GM12891 (cell line): ENCODE measurements at regions not wholly inside any gene's neighbourhood (a gene's known extent, or its start where the extent isn't known, plus 50 kb on each side); places are given as distances from the start of the nearest gene placed in this dataset.

Source experiments
- POLR2A ChIP-seq: IDR thresholded peaks from 2 replicates; pipeline ENCODE4 v1.6.1; 2011; ENCODE audit warnings: low read depth, low read length, control low read depth
- POLR2AphosphoS5 ChIP-seq: IDR thresholded peaks from 2 replicates; pipeline ENCODE4 v1.6.1; 2011; ENCODE audit warnings: low read depth, low read length, control low read depth
- POU2F2 ChIP-seq: IDR thresholded peaks from 2 replicates; pipeline ENCODE4 v1.6.1; 2011; ENCODE audit warnings: low read depth, mild to moderate bottlenecking, control low read depth, low read length, moderate library complexity
- TAF1 ChIP-seq: IDR thresholded peaks from 2 replicates; pipeline ENCODE4 v1.6.1; 2011; ENCODE audit warnings: low read depth, low read length, control low read depth

DNA sequence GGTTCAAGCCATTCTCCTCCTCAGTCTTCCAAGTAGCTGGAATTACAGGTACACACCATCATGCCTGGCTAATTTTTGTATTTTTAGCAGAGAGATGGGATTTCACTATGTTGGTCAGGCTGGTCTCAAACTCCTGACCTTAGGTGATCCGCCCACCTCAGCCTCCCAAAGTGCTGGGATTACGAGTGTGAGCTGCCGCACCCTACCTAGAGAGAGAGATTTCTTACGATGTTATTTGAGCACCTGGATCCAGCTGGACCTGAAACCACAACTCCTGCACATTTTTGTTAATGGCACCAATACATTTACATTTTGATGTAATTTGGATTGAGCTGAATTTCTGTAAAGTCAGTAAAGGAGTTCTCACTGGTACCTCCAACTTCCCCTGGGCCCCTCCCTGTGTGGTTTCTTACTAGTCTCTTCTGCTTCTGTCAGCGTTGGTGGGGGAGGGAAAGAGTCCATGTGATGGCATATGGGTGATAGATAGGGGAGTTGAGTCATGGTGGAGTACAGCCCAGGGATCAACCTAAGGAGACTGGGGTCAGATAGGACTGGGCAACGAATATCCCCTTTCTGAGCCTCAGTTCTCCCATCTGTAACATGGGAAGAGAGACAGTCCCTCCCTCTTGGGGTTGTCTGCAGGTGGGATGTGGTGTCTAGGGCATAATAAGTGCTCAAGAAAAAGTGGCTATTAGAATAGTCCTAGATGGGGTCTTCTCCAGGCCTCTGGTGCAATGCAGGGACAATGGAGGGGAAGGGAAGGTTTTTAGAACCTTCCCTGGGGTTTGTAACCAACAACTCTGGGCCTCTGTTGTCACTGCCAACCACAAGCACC lies 83.3 kb upstream of the MED13L start:
- TF ChIP-seq POLR2AphosphoS5 (no peak), TAF1 (no peak), POU2F2 (no peak), POLR2A (no peak)
